Keratinocyte (primary cell): ENCODE measurements at regions not wholly inside any gene's neighbourhood (a gene's known extent, or its start where the extent isn't known, plus 50 kb on each side); places are given as distances from the start of the nearest gene placed in this dataset.

Source experiments
- DNase-seq: peaks from one replicate; pipeline ENCODE4 v3.0.0-alpha.2; 2011; ENCODE audit warnings: low read depth, missing footprints, low spot score
- FAIRE-seq: peaks from 2 replicates; lab custom pipeline; 2011; peaks lifted over from hg19 to GRCh38; lab: Jason Lieb, UNC
- H2AFZ ChIP-seq: 2 replicates; pipeline ENCODE4 v1.6.0; 2012; ENCODE audit warnings: low read length, control low read depth, inconsistent platforms; ENCODE audit not compliant: control insufficient read depth
- H3K27ac ChIP-seq: 2 replicates; pipeline ENCODE4 v1.5.1; 2011; ENCODE audit warnings: low read length; ENCODE audit not compliant: control insufficient read depth, insufficient read depth
- H3K27me3 ChIP-seq: 3 replicates; pipeline ENCODE4 v1.6.0; 2011; ENCODE audit warnings: low read length; ENCODE audit not compliant: control insufficient read depth, insufficient read depth; ENCODE audit errors: extremely low read depth
- H3K36me3 ChIP-seq, 2 experiments: 2 replicates in 1 of 2; 3 replicates in 1 of 2; pipeline ENCODE4 v1.5.1; 2011; ENCODE audit warnings: low read length in 2 of 2, mild to moderate bottlenecking in 1 of 2; ENCODE audit not compliant: control insufficient read depth in 2 of 2, insufficient read depth in 2 of 2; ENCODE audit errors: extremely low read depth in 1 of 2
- H3K4me1 ChIP-seq: 3 replicates; pipeline ENCODE4 v1.5.1; 2011; ENCODE audit warnings: low read length; ENCODE audit not compliant: control insufficient read depth, insufficient read depth; ENCODE audit errors: extremely low read depth
- H3K4me2 ChIP-seq: 3 replicates; pipeline ENCODE4 v1.6.0; 2011; ENCODE audit warnings: low read depth, low read length; ENCODE audit not compliant: control insufficient read depth, insufficient read depth; ENCODE audit errors: extremely low read depth
- H3K4me3 ChIP-seq, 3 experiments: fragments of 200-600 bp in 1 of 3; sonication (generic) in 1 of 3; 2 replicates in 2 of 3; 3 replicates in 1 of 3; pipeline ENCODE4 v1.5.1; 2011 to 2016; ENCODE audit warnings: low read length in 3 of 3, mild to moderate bottlenecking in 3 of 3, control low read depth in 2 of 3, inconsistent platforms in 1 of 3, low read depth in 1 of 3, mixed read lengths in 1 of 3, mixed run types in 1 of 3, moderate library complexity in 1 of 3; ENCODE audit not compliant: control insufficient read depth in 2 of 3, insufficient read depth in 2 of 3; ENCODE audit errors: extremely low read depth in 1 of 3
- H3K79me2 ChIP-seq: 2 replicates; pipeline ENCODE4 v1.6.0; 2012; ENCODE audit warnings: low read length; ENCODE audit not compliant: control insufficient read depth, insufficient read depth
- H3K9ac ChIP-seq: 3 replicates; pipeline ENCODE4 v1.6.0; 2011; ENCODE audit warnings: low read length; ENCODE audit not compliant: control insufficient read depth, insufficient read depth; ENCODE audit errors: extremely low read depth
- H3K9me1 ChIP-seq: 3 replicates; pipeline ENCODE4 v1.6.0; 2011; ENCODE audit warnings: low read length; ENCODE audit not compliant: control insufficient read depth, insufficient read depth; ENCODE audit errors: extremely low read depth
- H3K9me3 ChIP-seq: 2 replicates; pipeline ENCODE4 v1.5.1; 2012; ENCODE audit warnings: low read depth, low read length; ENCODE audit not compliant: control insufficient read depth
- H4K20me1 ChIP-seq: 3 replicates; pipeline ENCODE4 v1.6.0; 2011; ENCODE audit warnings: low read length; ENCODE audit not compliant: control insufficient read depth, insufficient read depth; ENCODE audit errors: extremely low read depth
- CTCF ChIP-seq, 3 experiments: IDR thresholded peaks in 1 of 3; conservative IDR thresholded peaks in 1 of 3; optimal IDR thresholded peaks in 1 of 3; 2 replicates in 2 of 3; 3 replicates in 1 of 3; pipeline versions ENCODE3 to v1.5.1; 2011; ENCODE audit warnings: low read length in 3 of 3, mild to moderate bottlenecking in 3 of 3, moderate library complexity in 2 of 3, control low read depth in 1 of 3, inconsistent platforms in 1 of 3; ENCODE audit not compliant: insufficient read depth in 2 of 3; ENCODE audit errors: extremely low read depth in 1 of 3
- EZH2 ChIP-seq: IDR thresholded peaks from one replicate; pipeline ENCODE4 v1.6.1; 2012; ENCODE audit warnings: inconsistent platforms, mild to moderate bottlenecking, low read length, moderate library complexity
- dilution Hi-C: fragments of 300-500 bp; cut with MboI; formaldehyde crosslinking; loops from one replicate; pipeline ENCODE4 v1.7.0; 2020; ENCODE audit warnings: low sequenced_read_pairs; ENCODE audit not compliant: extremely low pct_ligation_motif_present

- peaks cover 5% of the 10 kb centered on the region for H3K4me1 ChIP-seq
- dilution Hi-C loops: no loop called here
- no peak overlapping the region for H3K4me2 ChIP-seq
- H3K79me2 ChIP-seq: no peaks in the 10 kb centered on the region
- DNase-seq (no peak), FAIRE-seq (no peak)
- no peak for TF ChIP-seq EZH2
- TF ChIP-seq CTCF (optimal IDR thresholded peaks at IDR 0.05 in 1 of 3, IDR thresholded peaks at IDR 0.05 in 1 of 3, conservative IDR thresholded peaks at IDR 0.05 in 1 of 3; ENCODE audit: extremely low read depth in 1 of 3, insufficient read depth in 2 of 3, low read length in 3 of 3): no peak
- no peak overlapping the region for H3K27ac ChIP-seq
- H3K9me3 ChIP-seq: no peaks in the 10 kb centered on the region
- no peaks in the 10 kb centered on the region for H3K27me3 ChIP-seq
- no peaks in the 10 kb centered on the region for H4K20me1 ChIP-seq
- no peaks in the 10 kb centered on the region for H3K36me3 ChIP-seq
- no peak overlapping the region for H3K9ac ChIP-seq
- no peak overlapping the region for H3K4me3 ChIP-seq
- no peak overlapping the region for H2AFZ ChIP-seq
- no peaks in the 10 kb centered on the region for H3K9me1 ChIP-seq
These were observed 907.2 kb downstream of the VRK1 start for GRCh38 chr14:97704316-97704885.

- Histone ChIP-seq H2AFZ (no peak overlapping the region), H3K27me3 (no peaks in the 10 kb centered on the region), H3K4me3 (no peak overlapping the region), H3K79me2 (no peaks in the 10 kb centered on the region), H3K9me3 (no peaks in the 10 kb centered on the region), H3K9me1 (no peaks in the 10 kb centered on the region), H3K36me3 (no peaks in the 10 kb centered on the region), H3K27ac (no peak overlapping the region), H3K4me2 (no peak overlapping the region), H4K20me1 (no peaks in the 10 kb centered on the region), H3K9ac (no peak overlapping the region), H3K4me1 (peaks cover 5% of the 10 kb centered on the region)
- DNase-seq: no peak
- no peak for TF ChIP-seq EZH2
- TF ChIP-seq CTCF (optimal IDR thresholded peaks at IDR 0.05 in 1 of 3, IDR thresholded peaks at IDR 0.05 in 1 of 3, conservative IDR thresholded peaks at IDR 0.05 in 1 of 3; ENCODE audit: extremely low read depth in 1 of 3, insufficient read depth in 2 of 3, low read length in 3 of 3): no peak
- dilution Hi-C loops: no loop called here
- FAIRE-seq: no peak
These were observed 907.9 kb downstream of the VRK1 start for GRCh38 chr14:97705107-97705506.
